NCI-H1930 (cell line): ENCODE measurements at regions not wholly inside any gene's neighbourhood (a gene's known extent, or its start where the extent isn't known, plus 50 kb on each side); places are given as distances from the start of the nearest gene placed in this dataset.
A peak's percentile ranks its signal among the peaks of the same experiment; 100 is the strongest.

ENCODE experiments used
- DNase-seq, 2 experiments: peaks; one replicate each; lab custom pipeline; 2025; lab: John Stamatoyannopoulos, UW

DNA sequence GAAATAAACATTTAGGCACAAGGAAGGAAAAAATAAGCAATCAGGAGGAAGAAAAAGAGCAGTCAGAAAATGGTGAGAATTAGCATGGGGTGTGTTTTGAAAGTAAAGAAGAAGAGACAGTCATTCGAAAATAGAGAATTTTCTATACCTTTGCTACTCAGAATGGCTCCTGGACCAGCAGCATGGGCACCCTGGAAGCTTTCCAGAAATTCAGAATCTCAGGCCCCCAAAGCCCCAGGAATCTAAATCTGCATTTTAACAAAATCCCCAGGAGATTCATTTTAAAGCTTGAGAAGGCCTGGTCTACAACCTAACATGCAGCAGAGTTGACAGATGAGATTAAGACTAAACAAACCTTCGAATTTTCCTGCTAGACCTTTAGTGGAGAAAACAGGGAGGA is 131.2 kb upstream of the HDAC9 start:
- no peak for DNase-seq

DNA sequence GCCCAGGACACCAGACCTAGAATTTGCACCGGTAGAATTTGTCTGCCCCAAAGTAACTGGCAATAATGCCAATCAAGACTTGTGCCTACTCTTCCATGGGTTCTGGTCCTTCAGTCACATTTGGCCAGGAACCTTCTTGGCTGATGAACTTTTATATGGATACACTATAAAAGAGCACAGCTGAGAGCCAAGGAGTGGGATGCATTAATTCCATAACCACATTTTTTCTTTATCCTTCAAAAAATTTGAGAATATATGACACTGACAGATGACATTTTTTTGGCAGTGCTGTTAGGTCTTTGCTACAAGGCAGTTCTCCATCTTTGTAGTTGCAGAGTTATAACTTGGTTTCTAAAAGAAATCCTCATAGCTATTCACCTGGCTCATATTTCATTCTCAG is 129.2 kb upstream of the HDAC9 start:
- DNase-seq, result no peak

- DNase-seq, result no peak
These were observed 126.5 kb upstream of the HDAC9 start for GRCh38 chr7:18369011-18369410.

GRCh38 chr7:18370633-18371032 is 124.9 kb upstream of the HDAC9 start:
- DNase-seq, result no peak

DNA sequence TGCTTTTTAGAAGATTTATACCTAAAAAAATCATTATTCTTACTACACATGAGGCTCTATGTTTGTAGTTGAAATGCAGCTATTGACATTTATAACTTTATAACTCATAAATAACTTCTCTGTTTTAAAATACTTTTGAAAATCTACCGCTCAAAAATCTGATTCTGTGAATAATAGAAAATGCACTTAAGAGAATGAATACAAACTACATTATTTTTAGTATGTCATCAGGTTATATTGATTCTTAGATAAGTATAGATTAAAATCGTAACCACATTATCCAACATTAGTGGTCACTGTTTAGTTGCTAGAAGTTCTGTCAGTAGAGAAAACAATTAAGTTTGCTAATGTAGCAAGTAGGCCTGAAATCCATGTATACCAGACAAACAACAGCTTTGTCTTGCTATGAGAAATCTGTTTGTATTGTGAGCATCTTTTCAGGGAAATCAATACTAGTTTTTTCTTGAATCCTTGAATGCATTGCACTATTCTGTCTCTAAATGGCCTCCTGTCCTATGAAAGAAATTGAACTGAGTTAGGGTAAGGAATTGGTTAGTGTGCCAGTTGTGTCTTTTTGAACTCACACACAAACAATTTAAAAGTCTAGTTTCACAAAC is 116.5 kb upstream of the HDAC9 start:
- no peak for DNase-seq

DNA sequence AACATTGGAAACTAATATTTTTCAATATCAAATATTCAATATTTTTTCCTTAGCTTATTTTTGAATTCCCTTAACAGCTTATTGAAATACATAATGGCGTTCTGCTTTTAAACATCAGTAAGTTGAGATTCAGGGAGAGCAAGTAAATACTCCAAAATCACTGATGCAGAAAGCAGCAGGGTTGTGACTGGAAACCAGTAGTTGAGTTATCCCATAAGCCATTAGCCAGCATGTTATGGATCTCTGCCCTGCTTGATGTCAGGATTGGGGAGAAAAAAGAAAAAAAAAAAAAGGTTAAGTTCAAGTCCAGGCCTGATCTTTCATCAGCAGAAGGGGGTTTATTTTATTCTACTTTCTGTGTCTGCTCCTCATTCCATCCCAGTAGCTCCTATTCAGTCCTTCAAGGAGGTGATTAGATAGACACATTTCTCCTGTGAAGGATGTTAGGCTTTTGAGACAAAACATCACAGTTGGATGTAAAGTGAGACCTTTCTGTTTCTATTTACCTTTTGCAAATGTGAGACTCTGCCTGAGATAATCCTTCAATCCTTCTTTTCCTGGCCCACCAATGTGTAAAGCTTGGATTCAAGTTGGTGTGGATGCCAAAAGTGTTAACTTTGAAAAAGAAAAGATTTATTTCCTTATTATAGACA is 110.9 kb upstream of the HDAC9 start:
- DNase-seq, result no peak

DNA sequence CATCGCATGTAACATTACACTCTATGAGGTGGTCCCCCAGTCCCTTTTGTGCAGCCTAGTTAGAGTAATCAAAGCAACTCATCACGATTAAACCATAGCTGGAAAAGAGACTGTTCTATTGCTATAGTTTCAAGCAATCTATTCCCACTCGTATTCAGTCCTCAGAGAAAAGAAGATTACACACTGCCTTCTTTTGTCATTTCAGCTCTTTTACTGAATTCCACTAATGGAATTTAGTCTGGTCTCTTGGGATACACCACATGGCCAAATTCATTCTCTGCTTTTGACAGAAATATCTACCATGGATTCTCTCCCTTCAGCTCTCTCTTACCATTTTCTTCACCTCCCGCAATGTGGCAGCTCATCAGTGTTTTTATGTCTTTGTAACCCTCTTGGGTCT is 108.9 kb upstream of the HDAC9 start:
- no peak for DNase-seq

DNA sequence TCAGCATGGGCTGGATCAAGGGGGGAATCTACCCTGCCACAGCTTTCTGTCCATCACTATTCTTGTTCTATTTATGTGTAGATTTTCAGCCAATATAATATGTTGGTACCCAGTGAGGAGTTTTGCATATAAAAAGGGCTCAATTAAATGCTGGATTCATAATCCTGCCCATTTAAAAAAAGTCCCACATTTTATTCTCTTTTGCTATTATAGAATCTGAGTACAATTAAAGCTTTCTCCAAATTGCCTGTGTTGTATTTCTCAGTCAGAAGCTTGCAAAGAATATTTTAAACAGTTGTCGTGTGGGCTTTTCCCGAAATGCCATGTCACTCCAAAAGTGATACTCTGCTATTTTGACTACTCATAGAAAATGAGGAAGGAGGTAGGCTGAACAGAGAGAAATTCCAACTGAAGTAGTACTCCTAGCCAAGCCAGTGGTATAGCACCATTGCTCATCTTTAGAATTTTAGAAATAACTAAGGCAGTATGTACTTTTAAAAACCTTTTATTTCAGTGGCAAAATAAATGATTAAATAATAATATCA is 108.3 kb upstream of the HDAC9 start:
- no peak for DNase-seq

GRCh38 chr7:18390535-18390907 is 105.0 kb upstream of the HDAC9 start:
- DNase-seq, result no peak

DNA sequence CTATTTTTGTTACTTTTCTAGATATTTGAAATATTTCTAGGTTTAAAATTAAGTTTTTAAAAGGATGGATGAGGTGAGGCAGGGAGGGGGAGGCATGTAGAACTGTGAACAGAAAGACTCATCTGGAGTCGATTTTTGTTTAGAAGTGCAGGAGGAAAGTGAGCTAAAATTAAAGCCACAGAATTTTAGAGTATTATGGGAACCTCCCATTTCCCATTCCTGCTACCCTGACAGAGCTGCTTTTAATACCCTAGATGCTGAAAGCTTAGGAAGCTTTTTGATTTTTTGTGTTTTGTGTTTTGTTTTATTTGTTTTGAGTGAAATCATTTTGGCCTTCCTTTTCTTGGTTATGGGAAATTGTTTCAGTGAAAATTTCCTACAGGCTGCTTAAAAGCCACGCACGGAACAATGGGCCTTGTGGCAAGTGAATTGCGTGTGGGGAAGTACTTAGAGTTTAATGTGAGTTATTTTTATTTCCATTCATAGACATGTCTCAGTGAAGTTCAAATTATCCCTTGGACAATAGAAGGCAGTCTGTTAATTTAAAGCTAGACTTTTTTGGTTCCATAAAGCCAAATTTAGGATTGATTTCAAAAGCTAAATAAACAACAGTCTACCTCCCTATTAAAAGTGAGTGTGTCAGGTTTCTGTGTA is 102.0 kb upstream of the HDAC9 start:
- peak; percentile 80 to 87 for DNase-seq

DNA sequence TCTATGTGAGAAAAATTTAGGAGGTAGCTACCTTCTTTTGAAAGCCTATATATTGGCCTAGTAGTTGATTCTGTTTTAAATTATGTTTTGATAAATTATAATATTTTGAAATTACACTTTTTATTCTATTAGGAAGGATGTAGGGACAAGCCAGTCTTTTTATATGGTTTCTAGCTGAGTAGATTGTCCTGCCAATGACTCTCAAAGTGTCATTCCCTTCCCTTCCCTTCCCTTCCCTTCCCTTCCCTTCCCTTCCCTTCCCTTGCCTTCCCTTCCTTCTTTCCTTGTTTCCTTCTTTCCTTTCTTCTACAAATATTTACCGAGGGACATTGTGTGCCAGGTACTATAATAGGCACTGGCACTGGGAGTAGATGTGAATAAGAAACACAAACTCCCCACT is 99.7 kb upstream of the HDAC9 start:
- no peak for DNase-seq

GRCh38 chr7:18396953-18397352 is 98.6 kb upstream of the HDAC9 start:
- no peak for DNase-seq

- DNase-seq, result no peak
These were observed 95.9 kb upstream of the HDAC9 start for GRCh38 chr7:18399436-18400235.

DNA sequence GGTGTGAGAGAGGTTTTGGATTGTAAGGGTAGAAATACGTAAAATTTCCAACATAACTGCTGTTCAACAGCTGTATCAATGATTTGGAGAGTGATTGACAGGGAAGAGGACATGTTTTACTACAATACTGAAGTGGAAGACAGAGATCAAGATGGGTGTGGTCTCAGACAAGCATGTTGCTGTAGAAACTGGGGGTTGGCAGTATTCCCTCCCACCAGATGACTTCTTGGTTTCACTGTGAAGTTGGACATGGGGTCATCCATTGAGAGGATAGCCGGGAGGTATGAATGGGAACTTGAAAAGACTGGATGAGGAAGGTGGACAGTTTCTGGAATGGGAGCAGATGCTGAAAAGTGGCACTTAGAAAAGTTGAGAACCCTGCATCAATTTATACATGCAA is 95.3 kb upstream of the HDAC9 start:
- no peak for DNase-seq

GRCh38 chr7:18400726-18401125 is 94.8 kb upstream of the HDAC9 start:
- no peak for DNase-seq

GRCh38 chr7:18401757-18402156 is 93.8 kb upstream of the HDAC9 start:
- no peak for DNase-seq

- DNase-seq, result peak in 1 of 2 experiments; percentile 30
These were observed 92.9 kb upstream of the HDAC9 start for GRCh38 chr7:18402488-18403183.

GRCh38 chr7:18405726-18406125 is 89.8 kb upstream of the HDAC9 start:
- DNase-seq, result no peak

- no peak for DNase-seq
These were observed 88.2 kb upstream of the HDAC9 start for GRCh38 chr7:18407385-18407784.

DNA sequence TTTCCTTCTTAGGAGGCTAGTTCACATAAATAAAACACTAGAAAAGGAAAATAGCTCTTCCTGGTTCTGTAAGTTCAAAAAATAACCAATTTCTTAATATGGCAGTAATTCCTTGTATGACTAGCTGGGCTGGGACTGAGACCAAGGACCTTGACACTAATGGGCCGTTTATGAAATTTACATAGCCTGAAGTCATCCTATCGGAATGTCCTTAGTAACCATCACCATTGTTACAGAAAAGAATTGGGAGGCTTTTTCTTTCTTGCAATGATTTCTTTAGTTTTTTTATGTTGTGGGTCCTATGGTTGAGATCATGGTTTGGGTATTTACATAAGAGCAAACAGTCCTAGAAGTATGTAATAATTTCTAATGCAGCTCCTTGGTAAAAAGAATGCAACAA is 87.1 kb upstream of the HDAC9 start:
- no peak for DNase-seq

GRCh38 chr7:18408868-18409267 is 86.7 kb upstream of the HDAC9 start:
- no peak for DNase-seq

DNA sequence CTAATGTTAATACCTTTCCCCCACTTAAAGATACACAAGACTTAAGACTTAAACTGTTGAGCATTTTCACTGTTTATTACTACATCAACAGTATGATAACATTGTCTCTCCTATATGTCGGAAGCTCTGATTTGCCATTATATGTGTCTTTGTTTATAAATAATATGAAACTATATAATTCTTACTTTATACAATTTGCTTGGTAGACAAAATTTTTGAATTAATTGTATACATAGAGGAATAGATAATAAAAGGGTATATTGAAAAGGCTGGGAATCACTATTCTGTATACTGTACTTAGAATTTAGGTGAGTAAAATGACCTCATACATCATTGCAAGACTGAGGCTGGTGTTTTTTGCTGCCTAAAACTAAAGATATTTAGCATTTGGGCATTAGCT is 82.1 kb upstream of the HDAC9 start:
- DNase-seq, result no peak
